ENCODE measurements at regions not wholly inside any gene's neighbourhood (a gene's known extent, or its start where the extent isn't known, plus 50 kb on each side); places are given as distances from the start of the nearest gene placed in this dataset.

GRCh38 chr9:106017198-106017740 lies 322.9 kb downstream of the TMEM38B start:
- Histone ChIP-seq H3K79me2 (ENCODE audit: insufficient read depth, low read depth) (no peaks in the 10 kb centered on the region), H3K4me3 (IDR thresholded peaks at IDR 0.05; ENCODE audit: insufficient read depth, low read depth, low read length) (no peak overlapping the region), H3K4me1 (ENCODE audit: low read depth, poor library complexity, severe bottlenecking) (no peaks in the 10 kb centered on the region), H3K36me3 (ENCODE audit: insufficient read depth) (no peaks in the 10 kb centered on the region), H3K27ac (no peak overlapping the region), H2AFZ (ENCODE audit: low read depth) (no peak overlapping the region), H4K20me1 (ENCODE audit: insufficient read depth) (no peaks in the 10 kb centered on the region), H3K27me3 (ENCODE audit: insufficient read depth, low read depth) (no peaks in the 10 kb centered on the region), H3K4me2 (no peak overlapping the region), H3K9ac (no peak overlapping the region)
- no peak for TF ChIP-seq CTCF (conservative IDR thresholded peaks at IDR 0.05; ENCODE audit: low read depth, low read length)

- H3K4me2 ChIP-seq, result no peak overlapping the region
- TF ChIP-seq CTCF (conservative IDR thresholded peaks at IDR 0.05; ENCODE audit: low read depth, low read length), result no peak
- no peaks in the 10 kb centered on the region for H3K36me3 ChIP-seq (ENCODE audit: insufficient read depth)
- H3K4me1 ChIP-seq (ENCODE audit: low read depth, poor library complexity, severe bottlenecking), result no peaks in the 10 kb centered on the region
- no peaks in the 10 kb centered on the region for H4K20me1 ChIP-seq (ENCODE audit: insufficient read depth)
- no peak overlapping the region for H2AFZ ChIP-seq (ENCODE audit: low read depth)
- H3K4me3 ChIP-seq (IDR thresholded peaks at IDR 0.05; ENCODE audit: insufficient read depth, low read depth, low read length), result no peak overlapping the region
- H3K27ac ChIP-seq, result no peak overlapping the region
- no peaks in the 10 kb centered on the region for H3K27me3 ChIP-seq (ENCODE audit: insufficient read depth, low read depth)
- H3K9ac ChIP-seq, result no peak overlapping the region
- no peaks in the 10 kb centered on the region for H3K79me2 ChIP-seq (ENCODE audit: insufficient read depth, low read depth)
These were observed 324.8 kb downstream of the TMEM38B start for GRCh38 chr9:106019039-106019680.

- H3K4me3 ChIP-seq (IDR thresholded peaks at IDR 0.05; ENCODE audit: insufficient read depth, low read depth, low read length), result no peak overlapping the region
- H3K79me2 ChIP-seq (ENCODE audit: insufficient read depth, low read depth), result no peaks in the 10 kb centered on the region
- H3K9ac ChIP-seq, result no peak overlapping the region
- no peaks in the 10 kb centered on the region for H3K27me3 ChIP-seq (ENCODE audit: insufficient read depth, low read depth)
- H2AFZ ChIP-seq (ENCODE audit: low read depth), result no peak overlapping the region
- H3K4me2 ChIP-seq, result no peak overlapping the region
- no peak overlapping the region for H3K27ac ChIP-seq
- no peaks in the 10 kb centered on the region for H3K36me3 ChIP-seq (ENCODE audit: insufficient read depth)
- no peak for TF ChIP-seq CTCF (conservative IDR thresholded peaks at IDR 0.05; ENCODE audit: low read depth, low read length)
- H4K20me1 ChIP-seq (ENCODE audit: insufficient read depth), result no peaks in the 10 kb centered on the region
- no peaks in the 10 kb centered on the region for H3K4me1 ChIP-seq (ENCODE audit: low read depth, poor library complexity, severe bottlenecking)
These were observed 325.4 kb downstream of the TMEM38B start for GRCh38 chr9:106019702-106020101.

- no peak for TF ChIP-seq CTCF (conservative IDR thresholded peaks at IDR 0.05; ENCODE audit: low read depth, low read length)
- Histone ChIP-seq H4K20me1 (ENCODE audit: insufficient read depth) (no peaks in the 10 kb centered on the region), H3K36me3 (ENCODE audit: insufficient read depth) (no peaks in the 10 kb centered on the region), H3K27me3 (ENCODE audit: insufficient read depth, low read depth) (no peaks in the 10 kb centered on the region), H3K79me2 (ENCODE audit: insufficient read depth, low read depth) (no peaks in the 10 kb centered on the region), H3K27ac (no peak overlapping the region), H2AFZ (ENCODE audit: low read depth) (no peak overlapping the region), H3K9ac (no peak overlapping the region), H3K4me1 (ENCODE audit: low read depth, poor library complexity, severe bottlenecking) (no peaks in the 10 kb centered on the region), H3K4me2 (no peak overlapping the region), H3K4me3 (IDR thresholded peaks at IDR 0.05; ENCODE audit: insufficient read depth, low read depth, low read length) (no peak overlapping the region)
These were observed 325.8 kb downstream of the TMEM38B start for GRCh38 chr9:106020186-106020585.

Data from KMS-11 (cell line).